HG03354 (cell line): ENCODE measurements at regions not wholly inside any gene's neighbourhood (a gene's known extent, or its start where the extent isn't known, plus 50 kb on each side); places are given as distances from the start of the nearest gene placed in this dataset.

ENCODE experiments used
- ATAC-seq: cut with Tn5 transposase; IDR thresholded peaks from one replicate; pipeline ENCODE4 v1.9.1; 2021; ENCODE audit warnings: mild to moderate bottlenecking; ENCODE audit not compliant: unreplicated experiment, poor library complexity, severe bottlenecking

GRCh38 chr2:556485-556884 lies 120.7 kb downstream of the TMEM18 start:
- ATAC-seq = no peak

DNA sequence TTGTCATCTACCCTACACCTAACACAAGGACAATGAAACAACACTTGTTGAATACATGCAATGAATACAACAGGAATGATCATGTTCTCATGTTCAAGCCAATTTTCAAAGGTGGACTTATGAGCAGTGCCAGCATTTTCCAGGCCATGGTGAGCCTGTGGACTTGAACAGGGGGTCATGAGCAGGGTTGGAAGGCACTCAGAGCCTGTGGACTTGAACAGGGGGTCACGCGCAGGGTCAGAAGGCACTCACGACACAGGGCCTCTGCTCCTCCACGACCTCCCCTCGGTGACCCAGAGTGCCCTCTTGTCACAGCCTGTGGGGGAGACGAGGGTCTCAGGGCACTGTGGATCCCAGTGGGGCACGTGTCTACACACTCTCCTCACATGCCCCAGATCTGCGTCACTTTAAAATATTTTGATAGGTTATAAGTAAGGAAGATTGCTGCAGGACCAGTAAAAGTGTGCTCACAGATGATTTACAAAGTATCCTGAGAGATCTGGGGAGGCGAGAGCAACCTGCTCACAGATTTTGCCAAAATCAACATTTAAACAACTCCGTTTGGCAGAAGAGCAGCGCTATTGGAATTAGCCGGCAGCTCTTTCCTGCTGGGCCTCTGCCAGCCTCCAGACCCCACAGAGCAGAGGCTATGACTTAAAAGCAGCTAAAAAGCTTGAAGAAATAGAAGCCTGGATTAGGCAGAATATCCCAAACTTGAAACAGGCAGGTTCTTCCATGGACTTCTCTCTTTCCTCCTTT lies 121.9 kb downstream of the TMEM18 start:
- ATAC-seq = no peak

DNA sequence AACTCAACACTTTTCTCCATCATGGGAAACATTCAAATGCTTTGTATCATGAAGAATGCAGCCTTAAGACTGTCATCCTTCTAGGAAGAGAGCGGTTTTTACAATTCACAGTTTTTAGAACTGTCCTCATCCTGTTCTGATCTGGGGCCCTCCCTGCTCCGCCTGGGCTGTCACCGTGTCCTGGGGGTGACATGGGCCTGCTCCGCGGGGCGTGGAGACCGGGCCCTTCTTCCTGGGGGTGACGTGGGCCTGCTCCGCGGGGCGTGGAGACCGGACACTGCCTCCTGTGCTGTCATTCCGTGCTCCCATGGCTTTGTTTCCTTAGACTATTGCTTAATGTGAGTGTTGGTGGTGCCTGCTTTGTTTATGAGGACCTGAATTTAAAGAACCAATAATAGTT lies 122.8 kb downstream of the TMEM18 start:
- no peak for ATAC-seq

DNA sequence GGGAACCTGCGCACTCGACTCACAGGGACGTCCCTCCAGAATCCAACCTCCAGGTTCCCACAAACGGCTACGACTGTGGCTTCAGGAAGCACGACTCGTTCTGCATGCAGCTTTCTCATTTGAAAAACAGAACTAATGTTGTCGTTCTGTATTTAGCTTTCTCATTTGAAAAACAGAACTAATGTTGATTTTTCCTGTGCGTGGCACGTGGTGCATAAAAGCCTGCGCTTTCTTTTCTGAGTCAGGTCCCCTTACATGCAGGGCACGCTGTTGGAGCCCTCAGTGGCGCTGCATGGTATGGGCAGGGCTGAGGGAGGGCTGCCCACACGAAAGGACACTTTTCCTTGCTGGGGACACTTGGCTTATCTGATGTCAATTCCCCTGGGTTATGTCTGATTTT lies 124.3 kb downstream of the TMEM18 start:
- no peak for ATAC-seq

DNA sequence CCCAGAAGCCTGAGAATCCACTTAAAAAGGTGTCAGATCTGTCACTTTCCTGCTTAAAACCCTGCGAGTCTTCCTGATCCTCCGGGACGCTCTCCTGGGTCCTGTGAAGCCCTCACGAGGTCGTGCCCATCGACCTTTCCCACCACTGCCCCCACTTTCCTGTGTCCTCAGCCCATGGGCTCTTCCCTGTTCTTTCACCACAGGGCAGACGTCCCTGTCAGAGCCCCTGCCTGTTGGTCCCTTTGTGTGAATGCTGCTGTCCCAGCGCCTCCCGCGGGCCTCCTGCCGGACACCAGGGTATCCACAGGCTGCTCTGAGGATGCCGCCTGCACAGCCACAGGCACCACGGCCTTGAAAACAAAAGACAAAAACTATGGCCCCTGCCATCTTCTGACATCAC lies 125.6 kb downstream of the TMEM18 start:
- no peak for ATAC-seq

GRCh38 chr2:550860-551567 lies 126.2 kb downstream of the TMEM18 start:
- ATAC-seq = no peak

- ATAC-seq = no peak
Measured at GRCh38 chr2:545711-546650, 131.2 kb downstream of the TMEM18 start.

- no peak for ATAC-seq
Measured at GRCh38 chr2:545228-545627, 132.0 kb downstream of the TMEM18 start.

DNA sequence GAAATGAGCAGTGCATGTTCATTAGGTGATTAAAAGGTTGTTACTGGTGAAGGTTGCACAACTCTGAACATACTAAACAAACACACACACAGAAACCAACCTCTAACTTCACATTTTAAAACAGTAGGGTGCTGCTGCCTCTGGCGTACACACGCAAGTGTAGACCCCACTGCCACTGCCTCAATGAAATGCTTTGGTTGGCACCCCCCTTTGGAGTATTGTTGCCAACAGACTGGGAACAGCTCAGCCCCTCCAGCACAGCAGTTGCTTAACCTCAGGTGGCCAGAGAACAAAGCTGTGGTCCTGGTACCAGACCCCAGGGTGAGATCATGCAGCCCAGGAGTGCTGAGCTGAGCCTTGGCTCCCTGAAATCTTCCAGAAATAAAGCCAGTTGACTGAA lies 138.6 kb downstream of the TMEM18 start:
- no peak for ATAC-seq

DNA sequence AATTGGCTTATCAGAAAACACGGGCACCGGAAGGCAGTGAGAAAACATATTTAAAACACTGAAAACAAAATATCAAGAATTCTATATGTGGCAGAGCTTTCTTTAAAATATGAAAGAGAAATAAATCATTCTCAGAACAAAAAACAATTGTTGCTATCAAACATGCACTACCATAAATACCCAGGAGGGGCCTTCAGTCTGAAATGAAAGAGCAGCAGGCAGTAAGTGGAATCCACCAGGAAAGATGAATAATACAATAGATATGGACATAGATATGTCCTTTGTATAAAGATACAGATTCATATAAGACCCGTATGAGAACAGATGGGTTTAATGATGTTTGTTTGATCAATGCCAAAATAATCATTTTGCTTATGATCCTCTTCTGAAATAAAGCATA lies 142.0 kb downstream of the TMEM18 start:
- no peak for ATAC-seq

DNA sequence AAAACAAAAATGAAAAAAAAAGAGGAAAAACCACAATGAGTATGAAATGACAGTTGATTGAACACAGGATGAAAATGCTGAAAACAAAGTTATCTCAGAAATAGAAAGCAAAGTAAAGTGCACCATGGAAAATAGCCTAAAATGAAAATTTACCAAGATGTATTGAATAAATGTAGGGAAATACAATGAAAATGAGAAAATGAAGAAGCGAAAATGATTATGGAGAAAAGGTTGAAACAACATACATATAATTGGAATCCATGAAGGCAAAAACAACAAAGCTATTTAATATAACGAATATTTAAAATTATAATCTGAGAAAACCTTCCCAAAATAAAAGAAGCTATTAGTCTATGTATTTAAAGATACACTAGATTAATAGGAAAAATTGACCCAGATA lies 147.4 kb downstream of the TMEM18 start:
- ATAC-seq = no peak

DNA sequence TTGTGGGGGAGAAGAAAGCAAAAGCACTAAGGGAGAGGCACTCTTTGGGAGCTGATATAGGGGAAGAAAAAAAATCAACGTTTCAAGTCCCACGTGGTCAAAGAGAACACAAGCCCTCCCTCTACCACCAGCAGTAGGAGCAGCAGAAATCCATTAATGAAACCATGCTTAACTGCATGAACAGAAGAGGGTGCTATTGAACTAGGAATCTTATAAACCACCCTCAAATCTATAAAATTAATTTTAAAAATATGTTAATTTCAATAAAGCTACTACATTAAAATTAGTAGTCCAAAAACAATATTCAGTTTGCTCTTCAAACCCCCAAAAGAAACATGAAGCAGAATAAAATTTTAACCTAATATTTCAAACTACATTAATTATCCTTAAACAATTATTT lies 147.8 kb downstream of the TMEM18 start:
- ATAC-seq = no peak

DNA sequence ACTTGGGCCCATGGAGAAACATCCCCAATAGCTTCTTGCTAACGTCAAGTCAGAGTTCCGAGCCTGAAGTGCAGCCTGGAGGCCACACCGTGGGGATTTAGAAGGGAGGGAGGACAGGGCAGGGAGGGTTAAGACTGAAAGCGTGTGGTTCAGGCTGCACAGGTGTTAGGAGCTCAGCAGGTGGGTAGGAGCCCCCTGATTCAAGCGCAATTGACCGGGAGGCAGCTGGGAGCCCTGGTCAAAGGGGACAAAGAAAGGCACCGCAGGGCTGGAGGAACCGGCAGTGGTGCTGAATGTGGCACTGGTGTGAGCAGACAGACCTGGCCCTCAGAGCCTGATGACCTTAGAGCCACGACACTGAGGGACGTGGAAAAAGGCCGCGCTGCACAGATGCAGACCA lies 149.6 kb downstream of the TMEM18 start:
- ATAC-seq = no peak

- no peak for ATAC-seq
Measured at GRCh38 chr2:526918-527317, 150.3 kb downstream of the TMEM18 start.

DNA sequence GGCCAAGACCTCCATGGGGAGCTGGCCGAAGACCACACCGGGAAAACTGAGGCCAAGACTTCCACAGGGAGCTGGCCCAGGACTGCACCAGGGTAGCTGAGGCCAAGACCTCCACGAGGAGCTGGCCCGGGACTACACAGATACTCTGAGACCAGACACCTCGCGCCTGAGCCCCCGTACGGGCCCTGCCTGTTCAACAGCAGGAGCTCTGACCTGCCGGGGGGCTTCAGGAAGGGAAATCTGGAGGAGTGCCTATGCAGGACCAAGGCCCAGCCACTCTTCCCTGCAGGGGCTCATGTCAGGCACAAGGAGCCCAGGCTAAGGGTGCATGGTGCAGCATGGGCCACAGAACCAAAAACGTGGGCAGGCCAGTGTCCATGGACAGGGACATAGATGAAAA lies 151.6 kb downstream of the TMEM18 start:
- ATAC-seq = no peak

DNA sequence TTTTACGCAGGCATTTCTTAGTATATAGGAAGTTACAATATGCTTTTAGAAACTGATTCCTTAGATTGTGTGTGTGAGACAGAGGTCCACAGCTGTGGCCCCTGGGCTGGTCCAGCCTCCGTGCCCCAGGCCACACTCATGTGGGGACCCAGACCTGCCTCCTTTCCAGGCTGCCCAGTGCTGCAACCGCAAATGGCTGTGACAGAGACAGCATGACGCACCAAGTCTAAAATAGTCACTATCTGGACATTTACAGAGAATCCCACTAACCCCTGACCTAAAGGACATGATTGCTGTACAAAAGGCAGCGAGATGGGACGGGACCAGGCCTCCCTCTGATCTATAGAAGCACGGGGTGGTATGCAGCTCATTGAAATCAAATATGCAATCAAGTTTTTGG lies 152.2 kb downstream of the TMEM18 start:
- no peak for ATAC-seq

DNA sequence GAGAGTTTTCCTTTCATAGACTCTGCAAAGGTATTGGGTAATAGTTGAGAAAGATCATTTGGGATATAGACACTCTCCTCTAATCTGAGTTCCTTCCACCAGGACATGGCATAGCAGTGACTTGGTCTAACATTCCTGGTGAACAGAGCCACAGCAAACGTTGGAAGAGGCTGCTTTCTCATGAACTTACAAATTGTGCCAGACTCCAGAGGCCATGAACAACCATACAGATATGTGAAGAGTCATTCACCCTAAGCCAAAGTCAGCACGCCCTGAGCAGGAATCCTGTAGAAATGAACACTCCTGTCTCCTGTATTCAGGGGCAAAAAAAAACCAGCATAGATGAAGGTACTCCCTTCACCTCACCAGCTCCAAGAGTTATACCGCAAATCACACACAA lies 152.8 kb downstream of the TMEM18 start:
- ATAC-seq = no peak

DNA sequence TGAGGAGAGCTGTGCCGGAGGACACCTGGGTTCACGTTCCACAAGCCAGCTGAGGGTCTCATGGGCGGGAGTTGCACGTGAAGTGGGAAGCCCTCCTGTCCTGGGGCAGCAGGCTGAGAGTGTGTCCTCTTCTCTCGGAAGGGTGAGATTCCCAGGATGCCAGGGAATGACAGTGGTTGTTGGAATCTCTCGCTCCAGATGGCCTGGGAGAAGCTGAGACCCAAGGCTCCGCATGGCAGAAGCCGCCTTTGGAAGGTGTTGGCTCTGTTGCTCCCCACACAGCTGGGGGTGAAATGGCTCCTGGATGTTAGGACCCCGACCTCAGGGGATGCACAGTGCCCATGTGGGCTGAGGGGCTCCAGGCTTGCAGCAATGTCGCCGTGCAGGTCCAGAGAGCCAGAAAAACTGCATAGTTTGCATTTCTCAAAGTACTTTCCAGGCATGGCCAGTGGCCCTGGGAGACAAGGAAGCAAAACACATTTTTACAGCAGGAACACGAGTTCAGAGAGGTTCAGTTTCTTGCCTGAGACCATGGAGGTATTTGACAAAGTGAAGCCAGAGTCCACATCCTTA lies 153.4 kb downstream of the TMEM18 start:
- no peak for ATAC-seq

- no peak for ATAC-seq
Measured at GRCh38 chr2:522776-523175, 154.4 kb downstream of the TMEM18 start.

GRCh38 chr2:521853-522530 lies 155.2 kb downstream of the TMEM18 start:
- no peak for ATAC-seq
